HEK293 (cell line): ENCODE measurements at regions not wholly inside any gene's neighbourhood (a gene's known extent, or its start where the extent isn't known, plus 50 kb on each side); places are given as distances from the start of the nearest gene placed in this dataset.

ENCODE experiments used
- CTCF ChIP-seq: fragments of 450-650 bp; formaldehyde crosslinking; IDR thresholded peaks from 2 replicates; pipeline ENCODE4 v1.5.1; 2016; ENCODE audit warnings: missing biosample characterization, missing genetic modification characterization
- ELK4 ChIP-seq: IDR thresholded peaks from 2 replicates; pipeline ENCODE4 v1.6.1; 2011; ENCODE audit warnings: mild to moderate bottlenecking, low read depth, low read length, borderline replicate concordance
- HOXA7 ChIP-seq: sonication (generic); formaldehyde crosslinking; IDR thresholded peaks from 2 replicates; pipeline ENCODE4 v1.8.1; 2022; ENCODE audit warnings: missing genetic modification reagents, borderline replicate concordance
- PATZ1 ChIP-seq: fragments of 450-650 bp; formaldehyde crosslinking; IDR thresholded peaks from 2 replicates; pipeline ENCODE4 v1.5.1; 2016; ENCODE audit warnings: missing biosample characterization, missing genetic modification characterization
- PRDM10 ChIP-seq: fragments of 450-650 bp; formaldehyde crosslinking; IDR thresholded peaks from 2 replicates; pipeline ENCODE4 v1.5.1; 2016; ENCODE audit warnings: missing biosample characterization, missing genetic modification characterization
- PRDM2 ChIP-seq: fragments of 450-650 bp; formaldehyde crosslinking; IDR thresholded peaks from 2 replicates; pipeline ENCODE4 v1.5.1; 2016; ENCODE audit warnings: missing biosample characterization, missing genetic modification characterization, borderline replicate concordance
- YY1 ChIP-seq: fragments of 450-650 bp; formaldehyde crosslinking; IDR thresholded peaks from 2 replicates; pipeline ENCODE4 v1.5.1; 2018; ENCODE audit warnings: missing biosample characterization, missing genetic modification characterization
- ZNF292 ChIP-seq: fragments of 450-650 bp; formaldehyde crosslinking; IDR thresholded peaks from 2 replicates; pipeline ENCODE4 v1.5.1; 2016; ENCODE audit warnings: low read depth, missing biosample characterization, missing genetic modification characterization, borderline replicate concordance
- ZNF521 ChIP-seq: fragments of 450-650 bp; formaldehyde crosslinking; IDR thresholded peaks from 2 replicates; pipeline ENCODE4 v1.5.1; 2017; ENCODE audit warnings: missing biosample characterization, mild to moderate bottlenecking, missing genetic modification characterization
- ZNF776 ChIP-seq: fragments of 450-650 bp; formaldehyde crosslinking; IDR thresholded peaks from 2 replicates; pipeline ENCODE4 v1.5.0; 2017; ENCODE audit warnings: missing biosample characterization, missing genetic modification characterization, borderline replicate concordance

GRCh38 chr4:124151031-124151430 lies 561.5 kb downstream of the ANKRD50 start:
- TF ChIP-seq CTCF (no peak), ZNF521 (no peak), ZNF776 (tag by site-specific recombination) (no peak), PATZ1 (no peak), YY1 (no peak), PRDM10 (no peak), ZNF292 (tag by site-specific recombination) (no peak), ELK4 (no peak), HOXA7 (CRISPR knock-in tag) (no peak), PRDM2 (no peak)
